Left hindlimb (tissue), 1 donor: ENCODE measurements at regions not wholly inside any gene's neighbourhood (a gene's known extent, or its start where the extent isn't known, plus 50 kb on each side); places are given as distances from the start of the nearest gene placed in this dataset.
"Not testable (repeated sequence)": the region's sequence is repeated elsewhere in the genome, so short reads cannot be mapped to it uniquely, and the experiment has no call there.

Experiments
- DNase-seq: peaks from one replicate; pipeline ENCODE4 v3.0.0-alpha.2; 2018

GRCh38 chr14:44453433-44454171, 53.5 kb downstream of the FSCB start:
- DNase-seq, result no peak

- DNase-seq, result not testable (repeated sequence)
Observed at GRCh38 chr14:44450232-44450631, 56.9 kb downstream of the FSCB start.

- no peak for DNase-seq
Observed at GRCh38 chr14:44449680-44450079, 57.4 kb downstream of the FSCB start.

GRCh38 chr14:44448951-44449358, 58.1 kb downstream of the FSCB start:
- DNase-seq, result no peak

- no peak for DNase-seq
Observed at GRCh38 chr14:44446965-44447364, 60.1 kb downstream of the FSCB start.

- DNase-seq, result no peak
Observed at GRCh38 chr14:44444454-44444853, 62.6 kb downstream of the FSCB start.

GRCh38 chr14:44438936-44439335, 68.1 kb downstream of the FSCB start:
- no peak for DNase-seq

- no peak for DNase-seq
Observed at GRCh38 chr14:44438221-44438620, 68.9 kb downstream of the FSCB start.

DNA sequence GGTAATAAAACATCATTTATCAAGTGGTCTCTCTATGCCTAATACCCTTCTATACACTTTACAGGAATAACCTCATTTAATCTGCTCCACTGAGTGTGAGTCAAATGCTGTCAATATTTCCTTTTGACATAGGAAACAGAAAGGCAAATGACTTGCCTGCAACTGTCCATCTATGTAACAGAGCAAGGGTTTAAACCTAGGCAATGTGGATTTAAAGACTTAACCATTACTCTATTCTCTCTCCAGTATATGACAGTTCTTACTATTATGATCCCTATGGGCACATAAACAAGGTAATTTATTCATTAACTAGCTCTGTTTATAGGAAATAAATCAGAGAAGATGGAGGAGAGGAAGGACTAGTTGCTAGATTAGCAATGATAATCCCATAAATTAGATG, 70.6 kb downstream of the FSCB start:
- no peak for DNase-seq

- no peak for DNase-seq
Observed at GRCh38 chr14:44428231-44428945, 78.7 kb downstream of the FSCB start.

DNA sequence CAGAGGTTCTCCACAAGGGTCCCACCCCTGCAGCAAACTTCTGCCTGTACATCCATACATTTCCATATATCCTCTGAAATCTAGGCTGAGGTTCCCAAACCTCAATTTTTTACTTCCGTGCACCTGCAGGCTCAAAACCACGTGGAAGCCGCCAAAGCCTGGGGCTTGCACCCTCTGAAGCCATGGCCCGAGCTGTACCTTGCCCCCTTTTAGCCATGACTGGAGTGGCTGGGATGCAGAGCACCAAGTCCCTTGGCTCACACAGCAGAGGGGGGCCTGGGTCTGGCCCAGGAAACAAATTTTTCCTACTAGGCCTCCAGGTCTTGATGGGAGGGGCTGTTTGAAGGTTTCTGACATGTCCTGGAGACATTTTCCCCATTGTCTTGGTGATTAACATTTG, 84.4 kb downstream of the FSCB start:
- no peak for DNase-seq

DNA sequence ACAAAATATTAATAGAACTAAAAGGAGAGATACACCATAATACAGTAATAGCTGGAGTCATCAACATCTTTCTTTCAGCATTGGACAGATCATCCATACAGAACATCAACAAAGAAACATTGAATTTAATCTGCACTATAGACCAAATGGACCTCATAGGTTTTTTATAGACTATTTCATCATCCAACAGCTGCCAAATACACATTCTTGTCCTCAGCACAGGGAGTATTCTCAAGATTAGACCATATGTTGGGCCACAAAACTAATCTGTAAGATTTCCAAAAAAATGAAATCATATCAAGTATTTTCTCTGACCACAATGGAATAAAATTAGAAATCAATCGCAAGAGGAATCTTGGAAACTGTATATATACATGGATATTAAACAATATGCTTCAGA, 86.9 kb downstream of the FSCB start:
- DNase-seq, result no peak

DNA sequence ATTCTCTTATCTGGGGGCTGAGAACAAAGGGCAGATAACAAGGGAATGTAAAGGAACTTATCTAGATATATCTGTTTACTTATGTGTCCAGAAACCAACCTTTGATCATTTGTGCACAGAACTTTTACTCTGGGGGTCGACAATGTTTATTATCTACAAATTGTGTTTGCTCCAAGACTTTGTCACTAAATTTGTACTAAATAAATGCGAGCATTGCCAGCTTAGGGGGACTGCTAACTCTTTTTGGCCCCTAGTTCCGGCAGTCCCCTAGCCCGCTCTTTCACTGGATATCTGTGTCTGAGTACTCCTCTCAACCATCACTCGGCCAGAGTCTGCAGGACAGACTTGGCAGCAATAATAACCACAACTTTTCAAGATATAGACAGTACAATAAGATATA, 88.2 kb downstream of the FSCB start:
- no peak for DNase-seq

DNA sequence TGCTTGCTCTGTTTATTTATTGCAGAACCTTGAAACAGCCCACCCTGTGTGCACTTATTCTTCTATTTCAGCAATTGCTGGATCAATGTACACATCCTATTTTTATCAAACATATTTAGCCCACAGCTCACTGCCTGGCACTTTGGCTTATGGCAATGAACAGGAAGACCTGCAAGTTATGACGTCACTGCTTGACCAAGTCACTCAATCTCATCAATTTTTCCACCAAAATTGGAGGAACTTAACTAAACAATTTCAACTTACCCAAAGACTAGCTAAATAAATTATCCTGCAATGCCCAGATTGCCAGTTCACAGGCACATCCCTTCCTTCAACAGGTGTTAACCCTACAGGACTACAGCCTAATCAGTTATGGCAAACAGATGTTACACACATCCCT, 89.3 kb downstream of the FSCB start:
- DNase-seq, result no peak

GRCh38 chr14:44414646-44415045, 92.4 kb downstream of the FSCB start:
- no peak for DNase-seq

DNA sequence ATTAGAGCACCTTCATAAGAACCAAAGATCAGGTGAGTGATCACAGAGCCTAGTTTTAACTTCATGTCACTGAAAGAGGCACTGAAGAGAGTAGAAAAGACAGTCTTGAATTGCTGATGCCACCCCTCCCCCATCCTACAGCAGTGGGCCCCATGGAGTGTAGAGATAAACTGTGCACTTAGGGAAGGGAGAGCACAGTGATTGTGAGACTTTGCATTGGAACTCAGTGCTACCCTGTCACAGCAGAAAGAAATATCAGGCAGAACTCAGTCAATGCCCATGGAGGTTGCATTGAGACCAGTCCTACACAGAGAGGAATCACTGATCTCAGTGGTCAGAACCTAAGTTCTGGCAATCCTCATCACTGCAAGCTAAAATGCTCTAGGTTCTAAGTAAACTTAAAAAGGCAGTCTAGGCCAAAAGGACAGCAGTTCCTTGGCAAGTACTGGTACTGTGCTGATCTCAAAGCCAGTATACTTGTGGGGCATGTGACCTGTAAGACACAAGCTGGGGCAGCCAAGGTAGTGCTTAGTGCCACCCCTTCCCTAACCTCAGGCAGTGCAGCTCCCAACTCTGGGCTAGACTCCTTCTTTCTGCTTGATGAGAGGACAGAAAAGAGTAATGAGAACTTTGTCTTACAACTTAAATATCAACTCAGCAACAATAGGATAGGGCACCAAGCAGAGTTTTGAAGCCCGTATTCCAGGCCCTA, 94.1 kb downstream of the FSCB start:
- DNase-seq, result no peak

DNA sequence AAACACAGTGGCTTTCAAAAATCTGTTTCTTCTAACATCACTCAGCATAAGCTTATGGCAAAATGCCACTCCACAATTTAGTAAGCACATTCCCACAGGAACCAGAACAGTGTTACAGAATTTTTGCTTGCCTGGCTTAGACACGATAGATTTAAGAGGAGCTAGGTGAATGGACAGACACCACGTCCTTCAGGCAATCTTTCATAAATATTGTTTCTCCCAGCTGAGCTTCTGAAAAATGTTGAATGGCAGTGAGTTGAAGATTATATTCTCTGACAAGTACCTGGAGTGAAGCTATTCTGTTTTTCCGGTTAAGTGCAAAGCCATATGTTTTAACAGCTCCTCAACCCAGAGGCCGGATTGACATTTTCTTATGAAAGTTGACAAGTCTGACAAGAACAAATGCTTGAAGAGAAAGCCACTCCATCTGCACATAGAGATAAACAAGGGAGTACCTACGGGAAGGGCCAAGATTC, 102.0 kb downstream of the FSCB start:
- no peak for DNase-seq

DNA sequence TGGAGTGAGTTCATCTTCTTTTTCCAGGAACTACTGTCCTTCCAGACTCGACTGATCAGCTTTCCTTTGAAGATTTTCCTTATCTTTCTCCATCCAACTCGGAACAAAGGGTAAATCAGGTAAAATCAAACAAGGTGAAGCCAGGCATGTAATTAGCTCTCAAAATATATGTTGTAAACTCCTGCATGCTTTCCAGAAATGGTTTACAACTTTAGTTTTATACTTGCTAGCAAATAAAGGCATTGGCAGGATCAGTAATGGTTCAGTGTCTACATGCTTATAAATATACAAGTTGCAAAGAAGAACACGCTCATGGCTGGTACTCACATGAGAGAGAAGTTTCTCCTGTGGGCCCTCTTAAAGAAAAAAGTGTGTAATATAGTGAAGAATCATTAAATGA, 102.5 kb downstream of the FSCB start:
- no peak for DNase-seq

- no peak for DNase-seq
Observed at GRCh38 chr14:44404036-44404435, 103.0 kb downstream of the FSCB start.

- no peak for DNase-seq
Observed at GRCh38 chr14:44403193-44403592, 103.9 kb downstream of the FSCB start.

- no peak for DNase-seq
Observed at GRCh38 chr14:44396226-44396625, 110.9 kb downstream of the FSCB start.

GRCh38 chr14:44392984-44393383, 114.1 kb downstream of the FSCB start:
- no peak for DNase-seq

DNA sequence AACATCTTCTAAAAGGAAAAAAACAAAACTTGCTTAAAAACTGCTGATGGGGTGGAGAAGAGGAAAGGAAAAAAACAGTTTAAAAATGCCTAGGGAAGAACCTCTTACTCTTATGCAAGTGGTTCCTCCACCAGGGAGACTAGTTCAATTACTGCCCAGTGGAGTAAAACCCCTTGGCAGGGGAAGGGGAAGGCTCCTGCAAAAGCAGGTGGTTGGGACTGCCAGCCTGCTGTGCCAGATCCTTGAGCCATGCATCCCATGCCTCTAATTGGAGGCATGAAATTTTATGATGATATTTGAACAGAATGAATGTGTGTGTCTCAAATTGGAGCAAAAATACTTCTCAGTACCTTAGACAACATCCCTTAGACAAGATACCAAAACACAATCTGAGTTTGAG, 118.8 kb downstream of the FSCB start:
- no peak for DNase-seq

- no peak for DNase-seq
Observed at GRCh38 chr14:44385906-44386305, 121.2 kb downstream of the FSCB start.
